Neural cell (in vitro differentiated cells): ENCODE measurements at regions not wholly inside any gene's neighbourhood (a gene's known extent, or its start where the extent isn't known, plus 50 kb on each side); places are given as distances from the start of the nearest gene placed in this dataset.

Source experiments
- EZH2 ChIP-seq: fragments of 200-600, 300-800 bp; shearing (Covaris generic), sonication (generic); IDR thresholded peaks from 2 replicates; pipeline ENCODE4 v1.6.1; 2014; ENCODE audit warnings: antibody characterized with exemption, low read length, borderline replicate concordance, mild to moderate bottlenecking; ENCODE audit not compliant: insufficient read depth, poor library complexity, severe bottlenecking
- MXI1 ChIP-seq: fragments of 450-650 bp; conservative IDR thresholded peaks from 2 replicates; pipeline ENCODE4 v1.6.1; 2014; ENCODE audit warnings: antibody characterized with exemption, mild to moderate bottlenecking; ENCODE audit not compliant: poor library complexity, severe bottlenecking
- POLR2AphosphoS5 ChIP-seq: IDR thresholded peaks from 2 replicates; pipeline ENCODE4 v1.6.1; 2012
- TF ChIP-seq, protein P1 (sequence below): fragments of 450-650 bp; IDR thresholded peaks from 2 replicates; pipeline ENCODE4 v1.5.1; 2014; ENCODE audit warnings: antibody characterized with exemption, mild to moderate bottlenecking, moderate library complexity; ENCODE audit not compliant: poor library complexity, severe bottlenecking

GRCh38 chr3:127114337-127115070, 78.4 kb upstream of the PRR23E start:
- TF ChIP-seq, protein P1, sequence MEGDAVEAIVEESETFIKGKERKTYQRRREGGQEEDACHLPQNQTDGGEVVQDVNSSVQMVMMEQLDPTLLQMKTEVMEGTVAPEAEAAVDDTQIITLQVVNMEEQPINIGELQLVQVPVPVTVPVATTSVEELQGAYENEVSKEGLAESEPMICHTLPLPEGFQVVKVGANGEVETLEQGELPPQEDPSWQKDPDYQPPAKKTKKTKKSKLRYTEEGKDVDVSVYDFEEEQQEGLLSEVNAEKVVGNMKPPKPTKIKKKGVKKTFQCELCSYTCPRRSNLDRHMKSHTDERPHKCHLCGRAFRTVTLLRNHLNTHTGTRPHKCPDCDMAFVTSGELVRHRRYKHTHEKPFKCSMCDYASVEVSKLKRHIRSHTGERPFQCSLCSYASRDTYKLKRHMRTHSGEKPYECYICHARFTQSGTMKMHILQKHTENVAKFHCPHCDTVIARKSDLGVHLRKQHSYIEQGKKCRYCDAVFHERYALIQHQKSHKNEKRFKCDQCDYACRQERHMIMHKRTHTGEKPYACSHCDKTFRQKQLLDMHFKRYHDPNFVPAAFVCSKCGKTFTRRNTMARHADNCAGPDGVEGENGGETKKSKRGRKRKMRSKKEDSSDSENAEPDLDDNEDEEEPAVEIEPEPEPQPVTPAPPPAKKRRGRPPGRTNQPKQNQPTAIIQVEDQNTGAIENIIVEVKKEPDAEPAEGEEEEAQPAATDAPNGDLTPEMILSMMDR = no peak
- TF ChIP-seq EZH2 (no peak), POLR2AphosphoS5 (no peak), MXI1 (no peak)
